ENCODE measurements at regions not wholly inside any gene's neighbourhood (a gene's known extent, or its start where the extent isn't known, plus 50 kb on each side); places are given as distances from the start of the nearest gene placed in this dataset.

GRCh38 chr2:201542291-201542690, 90.8 kb downstream of the STRADB start:
- TF ChIP-seq CTCF (conservative IDR thresholded peaks at IDR 0.05) (no peak), EZH2 (IDR thresholded peaks at IDR 0.05; ENCODE audit: low read depth) (no peak)

All from PC-9 (cell line).